Prostate gland (tissue), 2 donors: ENCODE measurements at regions not wholly inside any gene's neighbourhood (a gene's known extent, or its start where the extent isn't known, plus 50 kb on each side); places are given as distances from the start of the nearest gene placed in this dataset.

Experiments
- POLR2A ChIP-seq: fragments of 450-650 bp; IDR thresholded peaks from one replicate; pipeline ENCODE4 v1.6.1; 2016; ENCODE audit warnings: antibody characterized with exemption, mild to moderate bottlenecking
- TF ChIP-seq, protein P1 (sequence below), 4 experiments: fragments of 200-600 bp in 2 of 4; fragments of 450-650 bp in 2 of 4; sonication (generic) in 2 of 4; IDR thresholded peaks; 1 replicate in 3 of 4; 2 replicates in 1 of 4; pipeline ENCODE4 v1.5.1; 2016 to 2019; ENCODE audit warnings: antibody characterized with exemption in 4 of 4, mild to moderate bottlenecking in 2 of 4, moderate library complexity in 2 of 4

DNA sequence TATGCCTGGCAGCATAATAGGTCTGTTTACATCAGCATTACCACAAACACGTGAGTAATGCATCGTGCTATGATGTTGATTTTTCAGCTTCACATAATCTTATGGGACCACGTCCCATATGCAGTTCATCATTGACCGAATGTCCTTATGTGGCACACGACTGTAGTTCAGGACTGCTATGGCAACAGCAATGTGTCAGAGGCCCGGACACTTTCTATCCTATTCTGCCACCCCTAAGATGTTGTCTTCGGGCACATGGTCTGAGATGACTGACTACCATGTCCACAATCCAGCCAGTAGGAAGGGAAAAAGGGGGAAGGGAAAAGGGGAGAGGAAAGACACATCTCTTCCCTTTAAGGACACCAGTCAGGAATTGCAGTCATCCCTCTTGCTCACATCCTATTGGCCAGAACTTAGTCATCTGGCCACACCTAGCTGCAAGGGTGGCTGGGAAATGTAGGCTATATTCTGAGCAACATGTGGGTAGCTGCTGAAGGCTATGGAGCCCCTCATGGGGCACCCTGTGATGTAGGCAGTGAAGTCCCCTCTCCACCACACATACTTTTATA lies 196.0 kb upstream of the RBPJ start:
- TF ChIP-seq POLR2A: no peak
- TF ChIP-seq, protein P1, sequence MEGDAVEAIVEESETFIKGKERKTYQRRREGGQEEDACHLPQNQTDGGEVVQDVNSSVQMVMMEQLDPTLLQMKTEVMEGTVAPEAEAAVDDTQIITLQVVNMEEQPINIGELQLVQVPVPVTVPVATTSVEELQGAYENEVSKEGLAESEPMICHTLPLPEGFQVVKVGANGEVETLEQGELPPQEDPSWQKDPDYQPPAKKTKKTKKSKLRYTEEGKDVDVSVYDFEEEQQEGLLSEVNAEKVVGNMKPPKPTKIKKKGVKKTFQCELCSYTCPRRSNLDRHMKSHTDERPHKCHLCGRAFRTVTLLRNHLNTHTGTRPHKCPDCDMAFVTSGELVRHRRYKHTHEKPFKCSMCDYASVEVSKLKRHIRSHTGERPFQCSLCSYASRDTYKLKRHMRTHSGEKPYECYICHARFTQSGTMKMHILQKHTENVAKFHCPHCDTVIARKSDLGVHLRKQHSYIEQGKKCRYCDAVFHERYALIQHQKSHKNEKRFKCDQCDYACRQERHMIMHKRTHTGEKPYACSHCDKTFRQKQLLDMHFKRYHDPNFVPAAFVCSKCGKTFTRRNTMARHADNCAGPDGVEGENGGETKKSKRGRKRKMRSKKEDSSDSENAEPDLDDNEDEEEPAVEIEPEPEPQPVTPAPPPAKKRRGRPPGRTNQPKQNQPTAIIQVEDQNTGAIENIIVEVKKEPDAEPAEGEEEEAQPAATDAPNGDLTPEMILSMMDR (IDR thresholded peaks at IDR 0.05): no peak
